Ovary (tissue), 7 donors: ENCODE measurements at regions not wholly inside any gene's neighbourhood (a gene's known extent, or its start where the extent isn't known, plus 50 kb on each side); places are given as distances from the start of the nearest gene placed in this dataset.

ENCODE experiments used
- DNase-seq, 5 donors: peaks; one replicate each; pipeline ENCODE4 v3.0.0-alpha.2; 2019 to 2020
- H3K27ac ChIP-seq, 2 donors: fragments of 200-600 bp; one replicate each; pipeline versions ENCODE4 v1.5.1 to v1.8.0; 2019 to 2022
- H3K27me3 ChIP-seq: fragments of 200-600 bp; one replicate; pipeline ENCODE4 v1.8.0; 2022
- H3K36me3 ChIP-seq: fragments of 200-600 bp; sonication (generic); one replicate; pipeline ENCODE4 v1.5.1; 2019
- H3K4me1 ChIP-seq: one replicate; pipeline ENCODE4 v1.8.1; 2013; ENCODE audit warnings: mild to moderate bottlenecking, moderate library complexity; ENCODE audit not compliant: insufficient read depth
- H3K4me3 ChIP-seq: fragments of 200-600 bp; sonication (generic); one replicate; pipeline ENCODE4 v1.5.1; 2017
- H3K9me3 ChIP-seq, 2 donors: fragments of 200-600 bp in 1 of 2; sonication (generic) in 1 of 2; one replicate each; pipeline versions ENCODE4 v1.5.1 to v1.8.1; 2013 to 2019; ENCODE audit warnings: mild to moderate bottlenecking in 1 of 2, moderate library complexity in 1 of 2
- EP300 ChIP-seq: sonication (generic); formaldehyde crosslinking; IDR thresholded peaks from one replicate; pipeline ENCODE4 v1.6.1; 2017; ENCODE audit warnings: antibody characterized with exemption
- POLR2A ChIP-seq: fragments of 450-650 bp; IDR thresholded peaks from one replicate; pipeline ENCODE4 v1.6.1; 2017; ENCODE audit warnings: antibody characterized with exemption, mild to moderate bottlenecking, moderate library complexity
- WGBS, 3 donors: extraction: QIAGEN DNeasy Blood & Tissue Kit in 1 of 3; methylation state at CpG; one replicate each; pipeline versions ENCODE4 v1.1.5 to v1.1.7; 2013 to 2017; 5-methylcytosine and 5-hydroxymethylcytosine counted together
- intact Hi-C, 4 donors: fragments of 100-400 bp; cut with DNase I; formaldehyde crosslinking; loops; one replicate each; pipeline versions ENCODE4 v1.11.0 to v1.15.1; 2022 to 2023
- TF ChIP-seq, protein P1 (sequence below), 3 donors: fragments of 450-650 bp in 2 of 3; fragments of 200-600 bp in 1 of 3; IDR thresholded peaks; one replicate each; pipeline versions ENCODE4 v1.5.1 to v1.8.0; 2016 to 2022; ENCODE audit warnings: antibody characterized with exemption in 3 of 3, mild to moderate bottlenecking in 1 of 3
- donor health status: DM: no; HTN: no; CAD: no; lungs with moderate emphysema.
- donor health status: DM: no; HTN: no; CAD: no.
- donor health status: Bipolar disorder and iron deficiency.
- donor health status: DM: no; HTN: no; CAD: no.
- donor health status: DM: yes; HTN: yes; CAD: no.

DNA sequence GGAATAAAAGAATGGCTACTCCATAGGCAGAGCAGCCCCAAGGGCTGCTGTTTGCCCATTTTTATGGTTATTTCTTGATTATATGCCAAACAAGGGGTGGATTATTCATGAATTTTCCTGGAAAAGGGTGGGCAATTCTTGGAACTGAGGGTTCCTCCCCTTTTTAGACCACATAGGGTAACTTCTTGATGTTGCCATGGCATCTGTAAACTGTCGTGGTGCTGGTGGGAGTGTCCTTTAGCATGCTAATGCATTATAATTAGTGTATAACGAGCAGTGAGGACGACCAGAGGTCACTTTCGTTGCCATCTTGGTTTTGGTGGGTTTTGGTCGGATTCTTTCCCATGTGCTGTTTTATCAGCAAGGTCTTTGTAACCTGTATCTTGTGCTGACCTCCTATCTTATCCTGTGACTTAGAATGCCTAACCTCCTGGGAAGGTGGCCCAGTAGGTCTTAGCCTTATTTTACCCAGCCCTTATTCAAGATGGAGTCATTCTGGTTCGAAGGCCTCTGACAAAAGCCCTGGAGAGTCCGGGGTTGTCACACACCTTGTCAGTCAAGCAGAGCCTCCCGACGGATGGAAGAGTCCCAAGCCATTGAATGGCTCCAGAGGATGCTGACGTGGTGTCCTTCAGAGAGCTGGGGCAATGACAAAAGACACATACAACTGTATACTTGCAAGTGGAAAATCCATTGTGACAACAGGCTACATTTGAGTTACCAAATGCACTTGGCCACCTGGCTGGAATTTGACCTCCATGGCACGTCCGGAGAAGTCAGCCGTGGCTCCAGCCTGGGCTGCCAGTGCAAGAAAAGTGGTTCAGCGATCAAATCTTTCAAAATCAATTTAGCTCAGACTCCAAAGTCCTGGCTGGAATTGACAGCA is 67.1 kb upstream of the CLINT1 start:
- 87 to 89% (median 87%) methylated on average over 14 of the region's 14 CpGs for WGBS, 3 donors

DNA sequence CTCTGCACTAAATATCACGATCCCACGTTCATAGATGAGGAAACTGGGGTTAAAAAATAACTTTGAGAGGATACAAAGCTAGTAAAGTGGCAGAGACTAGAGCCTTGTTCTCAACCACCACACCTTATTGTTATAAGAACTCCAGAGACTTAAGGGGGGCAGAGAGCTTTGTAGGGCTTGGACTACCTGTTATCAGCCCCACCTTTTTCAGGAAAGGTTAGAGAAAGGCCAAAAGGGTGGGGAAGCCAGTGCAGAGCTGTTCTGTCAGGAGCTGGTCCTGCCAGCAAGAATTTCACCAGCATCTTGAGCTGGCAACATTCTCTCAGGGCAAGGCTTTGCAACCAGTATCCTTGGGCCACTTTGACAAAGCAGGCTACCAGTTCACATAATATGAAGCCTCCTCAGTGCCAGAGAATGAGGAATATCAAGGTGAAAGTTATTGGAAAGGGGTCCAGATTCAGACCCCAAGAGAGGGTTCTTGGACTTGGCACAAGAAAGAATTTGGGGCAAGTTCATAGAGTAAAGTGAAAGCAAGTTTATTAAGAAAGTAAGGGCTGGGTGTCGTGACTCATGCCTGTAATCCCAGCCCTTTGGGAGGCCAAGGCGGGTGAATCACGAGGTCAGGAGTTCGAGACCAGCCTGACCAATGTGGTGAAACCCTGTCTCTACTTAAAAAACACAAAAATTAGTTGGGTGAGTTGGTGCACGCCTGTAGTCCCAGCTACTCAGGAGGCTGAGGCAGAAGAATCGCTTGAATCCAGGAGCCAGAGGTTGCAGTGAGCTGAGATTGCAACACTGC is 66.2 kb upstream of the CLINT1 start:
- Histone ChIP-seq H3K36me3 (no peaks in the 10 kb centered on the region), H3K4me3 (no peak overlapping the region), H3K27ac (no peak overlapping the region), H3K4me1 (no peaks in the 10 kb centered on the region), H3K27me3 (no peaks in the 10 kb centered on the region), H3K9me3 (no peaks in the 10 kb centered on the region)
- no peak for DNase-seq
- intact Hi-C loops: no loop called here
- 92 to 95% (median 94%) methylated on average over 8 of the region's 8 CpGs for WGBS, 3 donors
- TF ChIP-seq POLR2A (no peak), EP300 (no peak)
- TF ChIP-seq, protein P1, sequence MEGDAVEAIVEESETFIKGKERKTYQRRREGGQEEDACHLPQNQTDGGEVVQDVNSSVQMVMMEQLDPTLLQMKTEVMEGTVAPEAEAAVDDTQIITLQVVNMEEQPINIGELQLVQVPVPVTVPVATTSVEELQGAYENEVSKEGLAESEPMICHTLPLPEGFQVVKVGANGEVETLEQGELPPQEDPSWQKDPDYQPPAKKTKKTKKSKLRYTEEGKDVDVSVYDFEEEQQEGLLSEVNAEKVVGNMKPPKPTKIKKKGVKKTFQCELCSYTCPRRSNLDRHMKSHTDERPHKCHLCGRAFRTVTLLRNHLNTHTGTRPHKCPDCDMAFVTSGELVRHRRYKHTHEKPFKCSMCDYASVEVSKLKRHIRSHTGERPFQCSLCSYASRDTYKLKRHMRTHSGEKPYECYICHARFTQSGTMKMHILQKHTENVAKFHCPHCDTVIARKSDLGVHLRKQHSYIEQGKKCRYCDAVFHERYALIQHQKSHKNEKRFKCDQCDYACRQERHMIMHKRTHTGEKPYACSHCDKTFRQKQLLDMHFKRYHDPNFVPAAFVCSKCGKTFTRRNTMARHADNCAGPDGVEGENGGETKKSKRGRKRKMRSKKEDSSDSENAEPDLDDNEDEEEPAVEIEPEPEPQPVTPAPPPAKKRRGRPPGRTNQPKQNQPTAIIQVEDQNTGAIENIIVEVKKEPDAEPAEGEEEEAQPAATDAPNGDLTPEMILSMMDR (IDR thresholded peaks at IDR 0.05): no peak

More for the DNA sequence above, 67.1 kb upstream of the CLINT1 start:
- no peak for TF ChIP-seq EP300
- TF ChIP-seq, protein P1 (IDR thresholded peaks at IDR 0.05): no peak
- no peak for TF ChIP-seq POLR2A
- Histone ChIP-seq H3K27ac (no peak overlapping the region), H3K9me3 (no peaks in the 10 kb centered on the region), H3K4me3 (no peak overlapping the region), H3K36me3 (no peaks in the 10 kb centered on the region), H3K4me1 (no peaks in the 10 kb centered on the region), H3K27me3 (no peaks in the 10 kb centered on the region)
- DNase-seq: no peak
- intact Hi-C loops: no loop called here

DNA sequence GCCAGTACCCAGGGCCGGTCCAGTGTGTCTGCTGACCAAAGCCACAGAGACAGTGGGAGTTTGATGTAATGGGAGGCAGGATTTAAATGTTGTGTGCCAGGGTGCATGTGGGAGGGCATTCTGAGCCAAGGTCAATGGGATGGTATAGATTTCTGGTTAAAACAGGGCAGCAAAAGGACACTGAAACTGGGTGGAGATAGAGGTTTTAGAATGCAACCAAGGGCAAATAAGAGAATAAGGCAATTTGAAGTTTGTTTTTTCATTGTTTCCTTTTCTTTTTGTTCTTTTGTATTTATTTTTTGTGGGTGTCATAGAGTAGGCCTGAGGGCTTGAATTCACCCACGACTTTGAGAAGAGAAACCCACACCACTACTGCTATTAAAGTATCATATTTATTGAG is 65.5 kb upstream of the CLINT1 start:
- intact Hi-C loops: no loop called here
- whole genome bisulfite sequencing, 3 donors: 78 to 86% (median 82%) methylated on average over 2 of the region's 2 CpGs
- H3K9me3 ChIP-seq: no peaks in the 10 kb centered on the region
- no peak overlapping the region for H3K4me3 ChIP-seq
- H3K36me3 ChIP-seq: no peaks in the 10 kb centered on the region
- H3K27ac ChIP-seq: no peak overlapping the region
- DNase-seq: no peak
- H3K4me1 ChIP-seq: no peaks in the 10 kb centered on the region
- H3K27me3 ChIP-seq: no peaks in the 10 kb centered on the region
- no peak for TF ChIP-seq POLR2A
- TF ChIP-seq, protein P1 (IDR thresholded peaks at IDR 0.05): no peak
- no peak for TF ChIP-seq EP300

DNA sequence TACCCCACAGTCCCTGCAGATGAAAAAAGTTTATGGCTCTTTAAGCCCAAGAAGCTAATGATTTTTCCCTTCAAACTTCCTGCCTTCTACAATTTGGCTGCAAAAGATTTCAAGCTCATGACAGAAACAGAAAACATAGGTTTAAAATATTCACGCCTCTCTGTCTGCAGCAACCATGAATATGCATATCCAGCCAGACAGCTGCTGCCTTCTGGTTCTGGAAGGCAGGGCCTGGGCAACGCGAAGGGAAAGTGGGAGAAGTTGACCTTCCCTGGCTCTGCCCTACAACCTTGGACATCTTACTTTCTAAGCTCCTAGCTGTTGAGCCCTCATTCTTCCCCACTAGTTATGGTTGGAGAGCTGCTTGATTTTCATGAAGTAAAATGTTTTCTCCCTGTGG is 64.8 kb upstream of the CLINT1 start:
- TF ChIP-seq POLR2A: no peak
- no peak for TF ChIP-seq EP300
- TF ChIP-seq, protein P1 (IDR thresholded peaks at IDR 0.05): no peak

More for the DNA sequence above, 64.8 kb upstream of the CLINT1 start:
- Histone ChIP-seq H3K27ac (no peak overlapping the region), H3K4me3 (no peak overlapping the region), H3K27me3 (no peaks in the 10 kb centered on the region), H3K36me3 (no peaks in the 10 kb centered on the region), H3K9me3 (no peaks in the 10 kb centered on the region), H3K4me1 (no peaks in the 10 kb centered on the region)
- 31 to 54% (median 38%) methylated on average over 3 of the region's 3 CpGs for WGBS, 3 donors
- DNase-seq: no peak
- intact Hi-C loops: no loop called here
